Fibroblast of lung (primary cell): ENCODE measurements at regions not wholly inside any gene's neighbourhood (a gene's known extent, or its start where the extent isn't known, plus 50 kb on each side); places are given as distances from the start of the nearest gene placed in this dataset.

ENCODE experiments used
- CTCF ChIP-seq, 2 donors: IDR thresholded peaks in 1 of 2; conservative IDR thresholded peaks in 1 of 2; 1 replicate in 1 of 2; 2 replicates in 1 of 2; pipeline ENCODE4 v1.5.1; 2011 to 2012; ENCODE audit warnings: low read length in 2 of 2, control low read depth in 1 of 2, inconsistent platforms in 1 of 2, low read depth in 1 of 2, mild to moderate bottlenecking in 1 of 2
- EZH2 ChIP-seq: IDR thresholded peaks from 2 replicates; pipeline ENCODE4 v1.5.1; 2012; ENCODE audit warnings: low read length, control low read depth, mild to moderate bottlenecking; ENCODE audit errors: missing control alignments

DNA sequence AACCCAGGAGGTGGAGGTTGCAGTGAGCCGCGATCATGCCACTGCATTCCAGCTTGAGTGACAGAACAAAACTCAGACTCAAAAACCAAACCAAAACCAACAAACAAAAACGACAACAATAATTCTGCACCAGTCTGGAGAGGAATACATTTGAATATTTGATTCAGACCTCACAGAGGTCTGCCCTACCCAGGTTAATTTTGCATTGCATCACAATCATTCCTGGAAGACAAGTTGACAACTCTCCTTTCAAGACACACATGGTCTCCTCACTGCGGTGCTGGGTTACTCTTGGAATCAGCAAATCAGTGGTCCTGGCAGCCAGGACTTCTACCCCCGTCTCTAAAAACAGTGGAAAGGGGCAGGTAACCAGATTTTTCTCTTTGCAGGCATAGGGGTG is 79.9 kb upstream of the TMTC4 start:
- TF ChIP-seq CTCF (conservative IDR thresholded peaks at IDR 0.05 in 1 of 2, IDR thresholded peaks at IDR 0.05 in 1 of 2; ENCODE audit: low read depth in 1 of 2, low read length in 2 of 2) (no peak), EZH2 (no peak)
